ENCODE measurements at regions not wholly inside any gene's neighbourhood (a gene's known extent, or its start where the extent isn't known, plus 50 kb on each side); places are given as distances from the start of the nearest gene placed in this dataset.

- Histone ChIP-seq H3K27me3 (ENCODE audit: control insufficient read depth in 1 of 2, insufficient read depth in 2 of 2, low read length in 2 of 2) (no peaks in the 10 kb centered on the region), H3K9me3 (ENCODE audit: control insufficient read depth in 2 of 2, insufficient read depth in 1 of 2, low read depth in 1 of 2, low read length in 1 of 2) (peaks cover 0 to 3% of the 10 kb centered on the region in 2 donors), H3K36me3 (ENCODE audit: control insufficient read depth in 2 of 2, insufficient read depth in 2 of 2, low read length in 1 of 2) (no peaks in the 10 kb centered on the region), H3K4me3 (ENCODE audit: low read depth in 1 of 2, low read length in 2 of 2) (no peak overlapping the region), H3K27ac (ENCODE audit: low read depth in 2 of 2, low read length in 1 of 2) (no peak overlapping the region), H3K4me1 (ENCODE audit: control insufficient read depth in 2 of 2, insufficient read depth in 2 of 2, low read length in 1 of 2) (no peaks in the 10 kb centered on the region)
- WGBS, 2 donors = 54 to 57% methylated on average over 2 of the region's 2 CpGs
Observed at GRCh38 chr15:23890218-23890617, 203.1 kb upstream of the NDN start.

GRCh38 chr15:23897091-23897490, 210.0 kb upstream of the NDN start:
- Histone ChIP-seq H3K9me3 (ENCODE audit: control insufficient read depth in 2 of 2, insufficient read depth in 1 of 2, low read depth in 1 of 2, low read length in 1 of 2) (peaks cover 4 to 6% of the 10 kb centered on the region in 2 donors), H3K36me3 (ENCODE audit: control insufficient read depth in 2 of 2, insufficient read depth in 2 of 2, low read length in 1 of 2) (no peaks in the 10 kb centered on the region), H3K4me1 (ENCODE audit: control insufficient read depth in 2 of 2, insufficient read depth in 2 of 2, low read length in 1 of 2) (peaks cover 0 to 4% of the 10 kb centered on the region in 2 donors), H3K27me3 (ENCODE audit: control insufficient read depth in 1 of 2, insufficient read depth in 2 of 2, low read length in 2 of 2) (no peaks in the 10 kb centered on the region), H3K4me3 (ENCODE audit: low read depth in 1 of 2, low read length in 2 of 2) (no peak overlapping the region), H3K27ac (ENCODE audit: low read depth in 2 of 2, low read length in 1 of 2) (no peak overlapping the region)
- 62 to 64% methylated on average over 6 of the region's 6 CpGs for WGBS, 2 donors

- WGBS, 2 donors = 47% methylated on average over 24 of the region's 24 CpGs
- Histone ChIP-seq H3K27ac (ENCODE audit: low read depth in 2 of 2, low read length in 1 of 2) (no peak overlapping the region), H3K4me3 (ENCODE audit: low read depth in 1 of 2, low read length in 2 of 2) (no peak overlapping the region), H3K9me3 (ENCODE audit: control insufficient read depth in 2 of 2, insufficient read depth in 1 of 2, low read depth in 1 of 2, low read length in 1 of 2) (peaks cover 4 to 6% of the 10 kb centered on the region in 2 donors), H3K4me1 (ENCODE audit: control insufficient read depth in 2 of 2, insufficient read depth in 2 of 2, low read length in 1 of 2) (peaks cover 0 to 4% of the 10 kb centered on the region in 2 donors), H3K27me3 (ENCODE audit: control insufficient read depth in 1 of 2, insufficient read depth in 2 of 2, low read length in 2 of 2) (no peaks in the 10 kb centered on the region), H3K36me3 (ENCODE audit: control insufficient read depth in 2 of 2, insufficient read depth in 2 of 2, low read length in 1 of 2) (no peaks in the 10 kb centered on the region)
Observed at GRCh38 chr15:23897531-23897930, 210.4 kb upstream of the NDN start.

- WGBS, 2 donors = 24 to 47% methylated on average over 2 of the region's 2 CpGs
- no peaks in the 10 kb centered on the region for H3K27me3 ChIP-seq (ENCODE audit: control insufficient read depth in 1 of 2, insufficient read depth in 2 of 2, low read length in 2 of 2)
- H3K9me3 ChIP-seq (ENCODE audit: control insufficient read depth in 2 of 2, insufficient read depth in 1 of 2, low read depth in 1 of 2, low read length in 1 of 2) = peaks cover 2 to 9% of the 10 kb centered on the region in 2 donors
- H3K27ac ChIP-seq (ENCODE audit: low read depth in 2 of 2, low read length in 1 of 2) = no peak overlapping the region
- no peak overlapping the region for H3K4me3 ChIP-seq (ENCODE audit: low read depth in 1 of 2, low read length in 2 of 2)
- H3K36me3 ChIP-seq (ENCODE audit: control insufficient read depth in 2 of 2, insufficient read depth in 2 of 2, low read length in 1 of 2) = no peaks in the 10 kb centered on the region
- no peaks in the 10 kb centered on the region for H3K4me1 ChIP-seq (ENCODE audit: control insufficient read depth in 2 of 2, insufficient read depth in 2 of 2, low read length in 1 of 2)
Observed at GRCh38 chr15:23910030-23910429, 222.9 kb upstream of the NDN start.

GRCh38 chr15:23912191-23912590, 225.1 kb upstream of the NDN start:
- WGBS, 2 donors = 33% methylated on average over 12 of the region's 12 CpGs
- Histone ChIP-seq H3K36me3 (ENCODE audit: control insufficient read depth in 2 of 2, insufficient read depth in 2 of 2, low read length in 1 of 2) (no peaks in the 10 kb centered on the region), H3K27ac (ENCODE audit: low read depth in 2 of 2, low read length in 1 of 2) (no peak overlapping the region), H3K27me3 (ENCODE audit: control insufficient read depth in 1 of 2, insufficient read depth in 2 of 2, low read length in 2 of 2) (no peaks in the 10 kb centered on the region), H3K4me1 (ENCODE audit: control insufficient read depth in 2 of 2, insufficient read depth in 2 of 2, low read length in 1 of 2) (no peaks in the 10 kb centered on the region), H3K9me3 (ENCODE audit: control insufficient read depth in 2 of 2, insufficient read depth in 1 of 2, low read depth in 1 of 2, low read length in 1 of 2) (peaks cover 0 to 5% of the 10 kb centered on the region in 2 donors), H3K4me3 (ENCODE audit: low read depth in 1 of 2, low read length in 2 of 2) (no peak overlapping the region)

GRCh38 chr15:23913081-23913480, 226.0 kb upstream of the NDN start:
- 60 to 62% methylated on average over 5 of the region's 5 CpGs for whole genome bisulfite sequencing, 2 donors
- H3K27ac ChIP-seq (ENCODE audit: low read depth in 2 of 2, low read length in 1 of 2) = no peak overlapping the region
- no peaks in the 10 kb centered on the region for H3K36me3 ChIP-seq (ENCODE audit: control insufficient read depth in 2 of 2, insufficient read depth in 2 of 2, low read length in 1 of 2)
- H3K9me3 ChIP-seq (ENCODE audit: control insufficient read depth in 2 of 2, insufficient read depth in 1 of 2, low read depth in 1 of 2, low read length in 1 of 2) = peaks cover 0 to 5% of the 10 kb centered on the region in 2 donors
- no peaks in the 10 kb centered on the region for H3K27me3 ChIP-seq (ENCODE audit: control insufficient read depth in 1 of 2, insufficient read depth in 2 of 2, low read length in 2 of 2)
- H3K4me3 ChIP-seq (ENCODE audit: low read depth in 1 of 2, low read length in 2 of 2) = no peak overlapping the region
- no peaks in the 10 kb centered on the region for H3K4me1 ChIP-seq (ENCODE audit: control insufficient read depth in 2 of 2, insufficient read depth in 2 of 2, low read length in 1 of 2)

GRCh38 chr15:23913635-23914034, 226.5 kb upstream of the NDN start:
- Histone ChIP-seq H3K4me1 (ENCODE audit: control insufficient read depth in 2 of 2, insufficient read depth in 2 of 2, low read length in 1 of 2) (no peaks in the 10 kb centered on the region), H3K36me3 (ENCODE audit: control insufficient read depth in 2 of 2, insufficient read depth in 2 of 2, low read length in 1 of 2) (no peaks in the 10 kb centered on the region), H3K27ac (ENCODE audit: low read depth in 2 of 2, low read length in 1 of 2) (no peak overlapping the region), H3K27me3 (ENCODE audit: control insufficient read depth in 1 of 2, insufficient read depth in 2 of 2, low read length in 2 of 2) (no peaks in the 10 kb centered on the region), H3K9me3 (ENCODE audit: control insufficient read depth in 2 of 2, insufficient read depth in 1 of 2, low read depth in 1 of 2, low read length in 1 of 2) (peaks cover 0 to 5% of the 10 kb centered on the region in 2 donors), H3K4me3 (ENCODE audit: low read depth in 1 of 2, low read length in 2 of 2) (no peak overlapping the region)
- WGBS, 2 donors = 62 to 86% methylated on average over 1 of the region's 1 CpG

GRCh38 chr15:23924686-23925085, 237.6 kb upstream of the NDN start:
- Histone ChIP-seq H3K36me3 (ENCODE audit: control insufficient read depth in 2 of 2, insufficient read depth in 2 of 2, low read length in 1 of 2) (no peaks in the 10 kb centered on the region), H3K27me3 (ENCODE audit: control insufficient read depth in 1 of 2, insufficient read depth in 2 of 2, low read length in 2 of 2) (no peaks in the 10 kb centered on the region), H3K9me3 (ENCODE audit: control insufficient read depth in 2 of 2, insufficient read depth in 1 of 2, low read depth in 1 of 2, low read length in 1 of 2) (peaks cover 0 to 2% of the 10 kb centered on the region in 2 donors), H3K4me1 (ENCODE audit: control insufficient read depth in 2 of 2, insufficient read depth in 2 of 2, low read length in 1 of 2) (no peaks in the 10 kb centered on the region), H3K27ac (ENCODE audit: low read depth in 2 of 2, low read length in 1 of 2) (no peak overlapping the region), H3K4me3 (ENCODE audit: low read depth in 1 of 2, low read length in 2 of 2) (no peak overlapping the region)
- WGBS, 2 donors = 62 to 66% methylated on average over 3 of the region's 3 CpGs

GRCh38 chr15:23954931-23955330, 267.8 kb upstream of the NDN start:
- H3K27ac ChIP-seq (ENCODE audit: low read depth in 2 of 2, low read length in 1 of 2) = no peak overlapping the region

GRCh38 chr15:23983500-23984259, 296.6 kb upstream of the NDN start:
- 62 to 65% methylated on average over 5 of the region's 5 CpGs for WGBS, 2 donors
- no peak overlapping the region for H3K27ac ChIP-seq (ENCODE audit: low read depth in 2 of 2, low read length in 1 of 2)
- no peaks in the 10 kb centered on the region for H3K36me3 ChIP-seq (ENCODE audit: control insufficient read depth in 2 of 2, insufficient read depth in 2 of 2, low read length in 1 of 2)

More at GRCh38 chr15:23954931-23955330, 267.8 kb upstream of the NDN start:
- Histone ChIP-seq H3K4me3 (ENCODE audit: low read depth in 1 of 2, low read length in 2 of 2) (no peak overlapping the region), H3K36me3 (ENCODE audit: control insufficient read depth in 2 of 2, insufficient read depth in 2 of 2, low read length in 1 of 2) (no peaks in the 10 kb centered on the region), H3K9me3 (ENCODE audit: control insufficient read depth in 2 of 2, insufficient read depth in 1 of 2, low read depth in 1 of 2, low read length in 1 of 2) (peaks cover 0 to 4% of the 10 kb centered on the region in 2 donors), H3K27me3 (ENCODE audit: control insufficient read depth in 1 of 2, insufficient read depth in 2 of 2, low read length in 2 of 2) (no peaks in the 10 kb centered on the region), H3K4me1 (ENCODE audit: control insufficient read depth in 2 of 2, insufficient read depth in 2 of 2, low read length in 1 of 2) (no peaks in the 10 kb centered on the region)
- WGBS, 2 donors = 78 to 82% methylated on average over 14 of the region's 14 CpGs

More at GRCh38 chr15:23983500-23984259, 296.6 kb upstream of the NDN start:
- Histone ChIP-seq H3K27me3 (ENCODE audit: control insufficient read depth in 1 of 2, insufficient read depth in 2 of 2, low read length in 2 of 2) (no peaks in the 10 kb centered on the region), H3K4me3 (ENCODE audit: low read depth in 1 of 2, low read length in 2 of 2) (no peak overlapping the region), H3K4me1 (ENCODE audit: control insufficient read depth in 2 of 2, insufficient read depth in 2 of 2, low read length in 1 of 2) (no peaks in the 10 kb centered on the region), H3K9me3 (ENCODE audit: control insufficient read depth in 2 of 2, insufficient read depth in 1 of 2, low read depth in 1 of 2, low read length in 1 of 2) (peaks cover 0 to 2% of the 10 kb centered on the region in 2 donors)
